HG03097 (cell line): ENCODE measurements at regions not wholly inside any gene's neighbourhood (a gene's known extent, or its start where the extent isn't known, plus 50 kb on each side); places are given as distances from the start of the nearest gene placed in this dataset.

Experiments used
- ATAC-seq: cut with Tn5 transposase; IDR thresholded peaks from one replicate; pipeline ENCODE4 v1.9.1; 2021; ENCODE audit not compliant: unreplicated experiment, low FRiP score

DNA sequence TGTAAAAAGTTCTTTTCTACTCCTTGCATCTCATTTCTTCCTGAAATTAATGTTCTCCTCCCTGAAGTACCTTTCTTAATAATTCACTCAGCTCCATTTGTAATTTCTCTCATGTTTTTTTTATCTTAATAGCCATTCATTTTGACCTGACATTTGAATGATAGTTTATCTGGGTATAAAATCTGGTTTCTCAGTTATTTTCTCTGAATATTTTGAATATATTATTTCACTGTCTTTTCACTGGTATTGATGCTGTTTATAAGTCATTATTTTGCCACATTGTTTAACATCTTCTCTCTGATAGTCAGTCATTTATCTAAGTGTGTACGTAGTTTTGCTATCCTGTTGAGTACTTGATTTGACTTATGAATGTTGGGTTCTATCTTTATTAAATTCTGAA, 68.8 kb upstream of the ARHGAP18 start:
- no peak for ATAC-seq

DNA sequence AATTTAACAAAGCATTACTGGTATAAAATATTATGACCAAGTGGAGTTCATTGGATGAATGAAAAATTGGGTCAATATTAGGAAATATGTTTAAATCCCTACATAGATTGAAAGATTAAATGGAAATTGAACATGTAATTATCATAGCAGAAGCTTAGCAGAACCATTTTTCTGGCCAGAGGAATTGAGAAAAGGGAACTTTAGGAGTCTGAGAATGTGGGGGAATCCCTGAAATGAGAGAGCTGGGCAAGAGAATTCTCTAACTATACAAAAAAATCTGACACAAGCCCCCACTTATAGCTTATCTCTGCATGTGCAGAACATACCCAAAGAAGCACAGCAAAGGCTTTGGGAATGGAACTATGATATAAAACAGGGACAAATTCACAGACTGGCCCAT, 67.4 kb upstream of the ARHGAP18 start:
- no peak for ATAC-seq

DNA sequence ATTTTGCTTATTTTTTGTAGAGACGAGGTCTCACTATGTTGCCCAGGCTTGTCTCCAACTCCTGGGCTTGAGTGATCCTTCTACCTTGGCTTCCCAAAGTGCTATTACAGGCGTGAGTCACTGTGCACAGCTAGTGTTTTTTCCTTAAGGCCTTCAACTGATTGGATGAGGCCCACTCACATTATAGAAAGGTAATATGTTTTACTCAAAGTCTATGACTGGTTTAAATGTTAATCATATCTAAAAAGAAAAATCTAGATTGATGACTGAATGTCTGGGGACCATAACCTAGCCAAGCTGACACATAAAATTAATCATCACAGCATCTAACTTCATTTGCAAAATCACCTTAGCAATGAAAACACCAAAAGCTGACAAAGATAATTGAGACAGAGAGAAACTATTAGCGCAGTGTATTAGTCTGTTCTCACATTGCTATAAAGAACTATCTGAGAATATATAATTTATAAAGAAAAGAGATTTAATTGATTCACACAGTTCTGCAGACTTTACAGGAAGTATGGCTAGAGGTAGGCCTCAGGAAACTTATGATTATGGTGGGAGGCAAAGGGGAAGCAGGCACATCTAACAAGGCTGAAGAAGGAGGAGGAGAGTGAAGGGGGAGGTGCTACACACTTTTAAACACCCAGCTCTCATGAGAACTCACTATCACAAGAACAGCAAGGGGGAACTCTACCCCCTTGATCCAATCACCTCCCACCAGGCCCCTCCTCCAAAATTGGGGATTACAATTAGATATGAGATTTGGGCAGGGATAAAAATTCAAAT, 66.8 kb upstream of the ARHGAP18 start:
- ATAC-seq, result no peak

DNA sequence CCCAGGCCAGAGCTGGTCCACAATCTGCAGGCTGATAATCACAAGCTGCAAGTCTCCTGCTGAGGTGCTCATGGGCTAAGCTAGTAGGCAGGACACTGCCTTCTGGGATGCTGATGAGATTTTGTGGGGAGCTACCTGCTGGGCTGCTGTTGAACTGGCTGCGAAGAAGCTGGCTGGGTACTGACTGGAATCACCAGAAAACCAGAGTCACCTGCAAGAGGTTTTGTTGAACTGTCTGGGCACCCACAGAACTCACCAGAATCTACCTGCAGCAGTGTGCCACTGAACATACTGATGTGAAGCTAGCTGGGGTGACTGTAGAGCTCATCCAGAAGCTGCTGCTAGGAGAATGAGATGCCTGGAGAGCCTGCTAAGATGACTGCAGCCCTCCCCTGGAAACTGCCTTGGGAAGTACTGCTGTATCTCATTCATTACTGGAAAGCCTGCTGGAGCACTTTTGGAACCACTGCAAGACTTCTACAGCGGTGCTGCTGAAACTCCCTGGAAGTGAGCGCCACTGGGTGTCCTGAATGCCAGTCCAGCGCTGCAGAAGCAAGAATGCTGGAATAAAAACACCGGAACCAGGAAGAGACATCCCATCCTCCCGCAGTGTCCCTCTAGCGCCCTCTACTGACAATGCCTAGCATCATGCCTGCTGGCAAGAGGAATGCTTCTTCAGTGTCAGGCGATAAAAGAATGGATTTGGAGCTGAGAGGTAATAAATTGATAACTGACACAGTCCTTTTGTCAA, 64.9 kb upstream of the ARHGAP18 start:
- no peak for ATAC-seq

DNA sequence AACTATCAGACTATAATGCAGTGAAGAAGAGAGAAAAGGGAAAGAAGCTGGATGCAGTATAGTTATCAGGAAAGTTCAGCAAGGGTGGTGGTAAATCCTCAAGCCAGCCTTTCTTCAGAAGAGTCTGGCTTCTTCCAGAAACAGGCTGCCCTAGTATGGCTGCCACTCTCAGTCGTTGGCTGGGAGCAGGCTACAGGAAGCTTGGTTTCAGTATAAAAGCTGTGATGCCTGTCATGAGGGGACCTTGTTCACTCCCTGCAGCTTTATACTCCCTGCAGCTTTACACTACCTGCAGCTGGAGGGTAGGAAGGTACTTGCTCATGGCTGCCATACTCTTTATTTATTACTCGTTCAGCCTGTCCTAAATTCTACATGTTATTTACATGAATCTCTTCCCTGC, 63.3 kb upstream of the ARHGAP18 start:
- no peak for ATAC-seq

DNA sequence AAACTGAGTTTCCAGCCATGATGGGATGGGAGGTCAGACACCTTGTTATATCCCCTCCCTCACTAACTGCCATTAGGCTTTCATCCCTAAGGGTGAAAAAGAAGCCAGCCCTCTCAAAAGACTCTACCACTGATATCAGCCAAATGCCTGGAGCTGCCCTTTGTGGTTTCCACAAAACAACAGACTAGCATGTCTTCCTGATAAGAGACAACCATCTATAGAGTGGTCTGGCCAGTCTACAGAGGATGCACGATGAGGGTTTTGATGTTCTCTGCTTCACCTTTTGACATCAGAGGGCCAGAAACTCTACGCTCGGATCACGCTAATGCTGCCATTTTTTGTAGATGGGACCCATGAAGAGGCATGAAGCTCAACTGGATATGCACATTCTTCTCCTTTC, 61.7 kb upstream of the ARHGAP18 start:
- ATAC-seq, result no peak

DNA sequence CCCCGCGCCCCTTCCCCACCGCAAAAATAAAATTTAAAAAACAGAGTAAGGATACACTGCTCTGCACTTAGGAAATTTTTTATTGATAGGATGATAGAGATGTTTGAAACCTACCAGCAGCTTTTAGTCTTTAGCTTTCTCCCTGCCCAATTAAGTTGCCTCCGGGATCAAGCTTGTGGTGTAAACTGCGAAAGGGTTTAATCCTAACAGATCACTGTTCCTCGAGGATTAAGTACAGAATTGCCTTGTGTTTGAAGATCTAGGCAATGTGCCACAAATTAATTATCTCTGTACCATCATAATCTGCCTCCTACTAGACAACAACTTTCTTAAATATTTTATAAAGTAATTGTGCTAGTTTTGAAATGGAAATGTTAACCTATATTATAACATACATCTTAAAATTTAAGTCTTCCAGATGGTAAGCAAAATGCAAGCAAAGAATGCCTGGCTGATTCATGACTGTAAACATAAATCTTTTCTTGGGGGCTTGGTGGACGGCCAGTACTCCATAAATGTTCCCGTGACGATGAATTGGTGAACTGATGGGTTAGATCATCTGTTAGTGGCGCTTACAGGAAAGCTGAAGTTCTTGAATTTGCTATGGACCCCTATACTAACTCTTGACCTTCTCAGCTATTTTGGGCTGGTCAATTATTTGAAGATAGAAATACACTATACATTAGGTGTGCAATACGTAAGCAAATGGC, 58.0 kb upstream of the ARHGAP18 start:
- no peak for ATAC-seq

DNA sequence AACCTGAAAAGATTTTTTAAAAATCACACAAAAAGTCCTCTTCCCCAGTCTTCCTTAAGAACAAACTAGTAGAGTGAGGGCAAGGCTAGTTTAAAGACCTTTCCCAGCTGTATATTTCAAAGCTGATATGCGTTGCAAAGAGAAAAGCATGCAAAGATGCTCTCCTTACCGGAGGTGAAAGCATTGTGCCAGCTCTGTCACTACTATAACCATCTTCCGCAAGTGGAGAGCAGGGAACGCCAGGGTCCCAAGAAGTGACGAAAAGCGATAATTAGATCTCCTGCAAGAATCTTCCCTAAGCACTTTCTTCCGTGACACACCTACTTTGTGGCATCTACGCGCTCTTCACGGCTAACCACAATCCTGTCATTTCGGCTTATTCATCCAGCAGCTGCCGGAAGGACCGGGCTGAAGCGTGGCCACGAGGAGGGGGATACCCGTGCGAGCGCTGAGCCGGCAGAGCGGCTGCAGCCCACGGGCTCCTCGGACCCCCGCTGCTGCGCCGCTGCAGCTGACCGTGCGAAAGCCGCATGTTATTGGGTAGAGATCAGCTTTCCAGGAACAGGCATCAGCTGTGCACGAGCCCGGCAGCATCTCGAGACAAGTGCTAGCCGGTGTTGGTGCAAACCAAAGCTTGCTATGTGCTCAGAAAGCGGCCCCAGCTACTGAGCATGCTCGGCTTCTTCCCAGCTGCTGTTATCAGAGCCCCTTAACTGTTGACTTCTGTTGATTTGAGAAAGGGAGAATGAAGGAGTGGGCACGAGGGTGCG, 57.2 kb upstream of the ARHGAP18 start:
- ATAC-seq, result peak; percentile 73

DNA sequence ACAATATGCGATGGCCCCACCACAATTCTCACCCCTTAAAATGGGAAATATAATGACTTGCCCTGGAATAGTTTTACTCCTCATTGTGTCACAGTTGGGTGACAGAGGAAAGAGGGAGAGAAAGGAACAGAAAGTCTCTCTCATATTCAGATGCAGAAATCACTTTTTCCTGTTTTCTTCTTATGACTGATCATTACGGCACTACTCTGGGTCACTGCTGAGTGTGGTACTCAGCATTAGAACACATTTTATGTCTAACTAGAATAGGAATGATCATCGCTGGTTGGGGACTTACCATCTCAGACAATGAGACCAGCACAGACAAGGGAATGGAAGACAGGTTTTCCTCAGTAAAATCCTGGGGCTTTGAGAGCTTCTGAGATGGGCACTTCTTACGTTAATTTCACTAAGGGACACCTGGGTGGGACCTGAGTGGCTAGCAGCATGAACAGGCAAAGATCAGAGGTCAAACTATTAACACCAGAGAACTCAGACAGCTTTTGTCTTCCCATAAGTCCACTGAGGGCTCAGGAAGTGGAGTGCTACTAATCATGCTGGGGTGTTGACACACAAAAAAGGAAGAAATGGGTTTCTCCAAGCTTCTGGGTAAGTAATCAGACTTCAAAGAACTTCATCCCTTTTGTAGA, 54.9 kb upstream of the ARHGAP18 start:
- no peak for ATAC-seq

DNA sequence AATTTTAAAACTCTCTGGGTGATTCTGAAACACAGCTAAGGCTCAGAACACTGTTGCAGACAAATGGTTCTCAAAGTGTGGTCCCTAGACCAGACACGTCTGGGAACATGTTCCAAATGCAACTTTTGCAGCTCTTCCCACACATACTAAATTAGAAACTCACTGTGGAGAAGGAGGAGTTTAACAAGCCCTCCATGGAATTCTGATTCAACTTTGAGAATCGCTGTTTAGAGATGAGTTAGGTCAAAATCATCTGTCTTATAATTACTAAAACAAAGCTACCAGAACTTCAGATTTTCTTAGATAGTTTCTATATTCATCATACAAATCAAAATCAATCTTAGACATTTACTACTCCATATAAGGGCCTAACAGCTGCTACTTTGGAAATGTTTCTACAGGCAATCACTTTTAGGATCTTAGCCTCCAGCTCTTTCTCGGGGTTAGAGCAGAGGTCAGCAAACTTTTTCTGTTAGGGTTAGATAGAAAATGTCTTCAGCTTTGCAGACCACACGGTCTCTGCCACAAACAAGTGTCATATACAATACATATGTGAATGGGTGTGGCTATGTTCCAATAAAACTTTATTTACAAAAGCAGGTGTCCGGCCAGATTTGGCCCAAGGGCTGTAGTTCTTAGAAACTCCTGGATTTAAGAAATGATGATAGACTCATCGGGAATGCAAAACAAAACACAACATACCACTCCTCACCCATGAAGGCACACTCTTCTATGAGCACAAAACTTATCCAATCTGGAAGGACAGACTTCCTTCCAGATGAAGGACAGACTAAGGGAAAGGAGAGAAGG, 50.0 kb upstream of the ARHGAP18 start:
- no peak for ATAC-seq
